Keratinocyte (primary cell): ENCODE measurements at regions not wholly inside any gene's neighbourhood (a gene's known extent, or its start where the extent isn't known, plus 50 kb on each side); places are given as distances from the start of the nearest gene placed in this dataset.

Experiments used
- EZH2 ChIP-seq: IDR thresholded peaks from one replicate; pipeline ENCODE4 v1.6.1; 2012; ENCODE audit warnings: inconsistent platforms, mild to moderate bottlenecking, low read length, moderate library complexity
- TF ChIP-seq, protein P1 (sequence below), 3 experiments: IDR thresholded peaks in 1 of 3; conservative IDR thresholded peaks in 1 of 3; optimal IDR thresholded peaks in 1 of 3; 2 replicates in 2 of 3; 3 replicates in 1 of 3; pipeline versions ENCODE3 to v1.5.1; 2011; ENCODE audit warnings: low read length in 3 of 3, mild to moderate bottlenecking in 3 of 3, moderate library complexity in 2 of 3, control low read depth in 1 of 3, inconsistent platforms in 1 of 3; ENCODE audit not compliant: insufficient read depth in 2 of 3; ENCODE audit errors: extremely low read depth in 1 of 3

DNA sequence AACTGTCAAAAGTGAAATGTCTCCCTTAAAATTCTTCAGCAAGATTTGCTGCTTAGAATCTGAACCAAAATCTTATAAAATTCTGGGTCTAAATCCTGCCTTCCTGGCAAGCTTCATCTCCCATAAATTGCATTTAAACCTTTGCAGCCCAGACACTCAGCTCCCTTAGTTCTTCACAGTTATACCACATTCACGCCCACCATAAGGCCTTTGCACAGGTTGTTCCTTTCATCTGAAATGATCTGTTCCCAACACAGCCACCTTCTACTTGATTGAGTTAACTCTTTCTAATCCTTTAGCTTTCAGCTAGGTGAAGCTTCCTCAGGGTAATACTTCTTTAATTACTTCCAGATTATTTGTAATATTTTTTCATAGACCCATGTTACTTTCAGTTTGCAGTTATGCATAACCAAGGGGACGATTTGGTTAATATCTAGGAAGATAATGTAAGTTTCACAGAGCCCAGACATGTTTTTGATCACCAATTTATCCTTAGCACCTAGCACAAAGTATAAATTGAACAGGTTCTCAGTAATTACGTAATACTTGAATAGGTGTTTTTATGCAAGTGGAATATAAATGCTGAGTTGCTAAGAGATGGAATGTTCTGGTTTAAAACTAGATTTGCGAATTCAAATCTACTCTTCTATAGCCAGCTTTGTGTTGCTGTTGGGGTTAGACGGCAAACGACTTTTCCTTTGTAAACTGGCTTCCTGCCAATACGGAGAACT is 779.7 kb upstream of the PKDCC start:
- TF ChIP-seq, protein P1, sequence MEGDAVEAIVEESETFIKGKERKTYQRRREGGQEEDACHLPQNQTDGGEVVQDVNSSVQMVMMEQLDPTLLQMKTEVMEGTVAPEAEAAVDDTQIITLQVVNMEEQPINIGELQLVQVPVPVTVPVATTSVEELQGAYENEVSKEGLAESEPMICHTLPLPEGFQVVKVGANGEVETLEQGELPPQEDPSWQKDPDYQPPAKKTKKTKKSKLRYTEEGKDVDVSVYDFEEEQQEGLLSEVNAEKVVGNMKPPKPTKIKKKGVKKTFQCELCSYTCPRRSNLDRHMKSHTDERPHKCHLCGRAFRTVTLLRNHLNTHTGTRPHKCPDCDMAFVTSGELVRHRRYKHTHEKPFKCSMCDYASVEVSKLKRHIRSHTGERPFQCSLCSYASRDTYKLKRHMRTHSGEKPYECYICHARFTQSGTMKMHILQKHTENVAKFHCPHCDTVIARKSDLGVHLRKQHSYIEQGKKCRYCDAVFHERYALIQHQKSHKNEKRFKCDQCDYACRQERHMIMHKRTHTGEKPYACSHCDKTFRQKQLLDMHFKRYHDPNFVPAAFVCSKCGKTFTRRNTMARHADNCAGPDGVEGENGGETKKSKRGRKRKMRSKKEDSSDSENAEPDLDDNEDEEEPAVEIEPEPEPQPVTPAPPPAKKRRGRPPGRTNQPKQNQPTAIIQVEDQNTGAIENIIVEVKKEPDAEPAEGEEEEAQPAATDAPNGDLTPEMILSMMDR (optimal IDR thresholded peaks at IDR 0.05 in 1 of 3, IDR thresholded peaks at IDR 0.05 in 1 of 3, conservative IDR thresholded peaks at IDR 0.05 in 1 of 3; ENCODE audit: extremely low read depth in 1 of 3, insufficient read depth in 2 of 3, low read length in 3 of 3): no peak
- no peak for TF ChIP-seq EZH2
